ENCODE measurements at regions not wholly inside any gene's neighbourhood (a gene's known extent, or its start where the extent isn't known, plus 50 kb on each side); places are given as distances from the start of the nearest gene placed in this dataset.

DNA sequence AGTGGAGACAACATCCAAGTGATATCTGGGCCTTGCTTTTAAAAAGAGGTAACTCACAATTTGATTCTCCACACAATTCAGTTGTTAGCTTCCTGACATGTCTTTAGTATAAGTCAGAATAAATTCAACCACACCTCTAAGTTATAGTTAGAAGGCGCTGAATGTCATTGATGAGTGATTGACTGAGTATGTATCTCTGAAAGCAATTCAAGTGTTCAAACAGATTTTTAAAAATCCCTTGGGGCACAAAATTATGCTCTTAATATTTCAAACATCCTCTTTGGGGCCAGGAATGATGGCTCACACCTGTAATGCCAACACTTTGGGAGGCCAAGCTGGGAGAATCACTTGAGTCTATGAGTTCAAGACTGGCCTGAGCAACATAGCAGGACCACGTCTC, 137.0 kb upstream of the PRR20A start:
- Histone ChIP-seq H3K9me3 (no peaks in the 10 kb centered on the region), H3K4me1 (no peaks in the 10 kb centered on the region), H3K27ac (no peak overlapping the region), H3K4me3 (no peak overlapping the region), H3K27me3 (no peaks in the 10 kb centered on the region), H3K36me3 (no peaks in the 10 kb centered on the region)
- TF ChIP-seq, protein P1, sequence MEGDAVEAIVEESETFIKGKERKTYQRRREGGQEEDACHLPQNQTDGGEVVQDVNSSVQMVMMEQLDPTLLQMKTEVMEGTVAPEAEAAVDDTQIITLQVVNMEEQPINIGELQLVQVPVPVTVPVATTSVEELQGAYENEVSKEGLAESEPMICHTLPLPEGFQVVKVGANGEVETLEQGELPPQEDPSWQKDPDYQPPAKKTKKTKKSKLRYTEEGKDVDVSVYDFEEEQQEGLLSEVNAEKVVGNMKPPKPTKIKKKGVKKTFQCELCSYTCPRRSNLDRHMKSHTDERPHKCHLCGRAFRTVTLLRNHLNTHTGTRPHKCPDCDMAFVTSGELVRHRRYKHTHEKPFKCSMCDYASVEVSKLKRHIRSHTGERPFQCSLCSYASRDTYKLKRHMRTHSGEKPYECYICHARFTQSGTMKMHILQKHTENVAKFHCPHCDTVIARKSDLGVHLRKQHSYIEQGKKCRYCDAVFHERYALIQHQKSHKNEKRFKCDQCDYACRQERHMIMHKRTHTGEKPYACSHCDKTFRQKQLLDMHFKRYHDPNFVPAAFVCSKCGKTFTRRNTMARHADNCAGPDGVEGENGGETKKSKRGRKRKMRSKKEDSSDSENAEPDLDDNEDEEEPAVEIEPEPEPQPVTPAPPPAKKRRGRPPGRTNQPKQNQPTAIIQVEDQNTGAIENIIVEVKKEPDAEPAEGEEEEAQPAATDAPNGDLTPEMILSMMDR (IDR thresholded peaks at IDR 0.05) = no peak
- DNase-seq (ENCODE audit: low spot score) = no peak

DNA sequence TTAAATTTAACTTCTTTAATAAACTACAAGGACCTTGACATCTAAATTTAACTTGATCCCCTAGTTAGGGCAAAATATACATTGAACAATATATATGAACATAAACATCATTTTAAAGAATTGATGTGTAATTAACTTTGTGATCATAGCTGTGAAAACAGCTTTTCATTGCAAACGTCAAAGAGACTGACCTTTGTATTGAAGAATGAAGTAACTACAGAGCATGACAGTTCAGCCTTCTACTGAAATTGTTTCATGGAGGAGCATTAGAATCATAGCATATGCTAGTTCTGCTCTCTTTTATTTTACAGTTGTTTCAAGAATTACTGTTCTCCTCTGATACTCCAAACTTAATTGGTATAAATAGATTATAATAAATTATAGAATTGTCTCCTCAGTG, 123.4 kb upstream of the PRR20A start:
- H3K36me3 ChIP-seq = no peaks in the 10 kb centered on the region
- H3K4me1 ChIP-seq = no peaks in the 10 kb centered on the region
- H3K27me3 ChIP-seq = no peaks in the 10 kb centered on the region
- TF ChIP-seq, protein P1 (IDR thresholded peaks at IDR 0.05) = no peak
- H3K9me3 ChIP-seq = no peaks in the 10 kb centered on the region
- no peak overlapping the region for H3K4me3 ChIP-seq
- DNase-seq (ENCODE audit: low spot score) = no peak
- H3K27ac ChIP-seq = no peak overlapping the region

DNA sequence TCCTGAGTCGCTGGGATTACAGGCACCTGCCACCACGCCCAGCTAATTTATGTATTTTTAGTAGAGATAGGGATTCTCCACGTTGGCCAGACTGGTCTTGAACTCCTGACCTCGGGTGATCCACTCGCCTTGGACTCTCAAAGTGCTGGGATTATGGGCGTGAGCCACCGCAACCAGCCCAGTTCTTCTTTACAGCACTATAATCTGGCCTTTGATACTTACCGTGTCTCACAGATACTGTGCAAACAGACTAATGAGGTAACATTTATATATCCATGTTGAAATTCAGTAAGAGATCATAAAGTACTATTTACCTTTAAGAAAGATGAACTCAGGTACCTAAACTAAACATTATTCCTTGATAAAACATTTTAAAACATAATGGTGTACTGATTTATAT, 121.8 kb upstream of the PRR20A start:
- no peaks in the 10 kb centered on the region for H3K27me3 ChIP-seq
- peaks cover 0 to 11% of the 10 kb centered on the region in 2 donors for H3K9me3 ChIP-seq
- H3K4me3 ChIP-seq = no peak overlapping the region
- H3K4me1 ChIP-seq = no peaks in the 10 kb centered on the region
- DNase-seq (ENCODE audit: low spot score) = no peak
- H3K36me3 ChIP-seq = no peaks in the 10 kb centered on the region
- TF ChIP-seq, protein P1 (IDR thresholded peaks at IDR 0.05) = no peak
- no peak overlapping the region for H3K27ac ChIP-seq

DNA sequence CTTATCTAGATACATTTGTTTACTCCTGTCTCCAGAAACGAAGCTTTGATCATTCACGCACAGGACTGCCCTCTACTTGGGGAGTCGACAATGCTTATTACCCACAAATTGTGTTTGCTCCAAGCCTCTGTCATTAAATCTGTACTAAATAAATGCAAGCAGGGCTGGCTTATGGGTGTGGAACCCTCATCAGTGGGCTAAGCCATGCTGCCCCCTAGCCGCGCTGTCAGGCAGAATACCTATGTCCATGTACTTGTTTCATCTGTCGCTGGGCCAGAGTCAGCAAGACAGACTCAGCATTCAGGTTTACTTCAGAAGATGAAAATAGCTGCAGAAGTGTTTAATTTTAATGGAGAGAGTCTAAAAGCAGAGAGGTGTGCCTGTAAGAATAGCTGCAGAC, 110.0 kb upstream of the PRR20A start:
- H3K27ac ChIP-seq = no peak overlapping the region
- no peak for DNase-seq (ENCODE audit: low spot score)
- TF ChIP-seq, protein P1 (IDR thresholded peaks at IDR 0.05) = no peak
- peaks cover 0 to 6% of the 10 kb centered on the region in 2 donors for H3K9me3 ChIP-seq
- no peak overlapping the region for H3K4me3 ChIP-seq
- H3K27me3 ChIP-seq = no peaks in the 10 kb centered on the region
- no peaks in the 10 kb centered on the region for H3K36me3 ChIP-seq
- no peaks in the 10 kb centered on the region for H3K4me1 ChIP-seq

DNA sequence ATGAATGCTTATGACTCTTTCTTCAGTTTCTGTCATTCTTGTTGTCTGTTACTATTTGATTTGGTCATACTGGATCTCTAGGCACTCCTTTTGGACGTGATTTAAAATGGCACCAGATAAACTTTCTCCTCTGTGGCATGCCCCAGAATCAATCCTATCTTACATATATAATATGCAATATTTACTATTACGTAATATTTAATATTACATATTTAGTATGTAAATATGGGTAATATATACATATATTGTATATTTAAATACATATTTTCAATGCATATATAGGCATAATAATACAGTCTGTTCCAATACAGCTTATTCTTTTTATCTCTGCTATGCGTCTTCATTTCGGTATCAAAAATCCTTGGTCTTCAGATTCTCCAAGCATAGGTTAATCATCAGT, 104.4 kb upstream of the PRR20A start:
- DNase-seq (ENCODE audit: low spot score) = no peak
- H3K4me1 ChIP-seq = no peaks in the 10 kb centered on the region
- no peak overlapping the region for H3K27ac ChIP-seq
- TF ChIP-seq, protein P1 (IDR thresholded peaks at IDR 0.05) = no peak
- no peaks in the 10 kb centered on the region for H3K9me3 ChIP-seq
- no peaks in the 10 kb centered on the region for H3K36me3 ChIP-seq
- H3K4me3 ChIP-seq = no peak overlapping the region
- H3K27me3 ChIP-seq = no peaks in the 10 kb centered on the region

DNA sequence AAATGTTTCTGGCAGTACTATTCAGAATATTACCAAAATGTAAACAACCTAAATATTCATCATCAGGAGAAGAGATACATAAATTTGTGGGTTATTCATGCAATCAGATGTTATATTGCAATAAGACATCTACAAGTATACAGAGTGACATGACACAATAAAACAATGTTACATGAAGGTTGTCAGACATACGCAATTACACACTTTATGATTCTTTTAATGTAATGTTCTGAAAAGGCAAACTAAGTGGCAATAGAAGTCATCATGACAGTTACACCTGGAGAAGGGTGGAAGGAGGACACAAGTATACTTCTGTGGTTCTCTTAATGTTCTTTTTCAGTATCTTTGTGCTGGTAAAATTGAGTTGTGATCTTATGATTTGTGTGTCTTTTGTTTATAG, 95.8 kb upstream of the PRR20A start:
- H3K9me3 ChIP-seq = peaks cover 0 to under 1% of the 10 kb centered on the region in 2 donors
- no peak overlapping the region for H3K27ac ChIP-seq
- no peak for DNase-seq (ENCODE audit: low spot score)
- TF ChIP-seq, protein P1 (IDR thresholded peaks at IDR 0.05) = no peak
- no peaks in the 10 kb centered on the region for H3K4me1 ChIP-seq
- no peak overlapping the region for H3K4me3 ChIP-seq
- H3K36me3 ChIP-seq = no peaks in the 10 kb centered on the region
- no peaks in the 10 kb centered on the region for H3K27me3 ChIP-seq

Data from right atrium auricular region (tissue), 2 donors.